NCI-H1694 (cell line): ENCODE measurements at regions not wholly inside any gene's neighbourhood (a gene's known extent, or its start where the extent isn't known, plus 50 kb on each side); places are given as distances from the start of the nearest gene placed in this dataset.

ENCODE experiments used
- DNase-seq: peaks from one replicate; lab custom pipeline; 2025; lab: John Stamatoyannopoulos, UW

- no peak for DNase-seq
These were observed 242.6 kb downstream of the ANKRD50 start for GRCh38 chr4:124469981-124470380.

- DNase-seq, result no peak
These were observed 234.1 kb downstream of the ANKRD50 start for GRCh38 chr4:124478470-124478869.

GRCh38 chr4:124480061-124480460 lies 232.5 kb downstream of the ANKRD50 start:
- DNase-seq, result no peak

GRCh38 chr4:124481123-124481522 lies 231.4 kb downstream of the ANKRD50 start:
- no peak for DNase-seq

GRCh38 chr4:124483048-124483906 lies 229.3 kb downstream of the ANKRD50 start:
- DNase-seq, result no peak

GRCh38 chr4:124484008-124484407 lies 228.5 kb downstream of the ANKRD50 start:
- DNase-seq, result no peak

- DNase-seq, result no peak
These were observed 227.6 kb downstream of the ANKRD50 start for GRCh38 chr4:124484940-124485339.

- no peak for DNase-seq
These were observed 226.1 kb downstream of the ANKRD50 start for GRCh38 chr4:124486423-124486822.

GRCh38 chr4:124487651-124488050 lies 224.9 kb downstream of the ANKRD50 start:
- no peak for DNase-seq

GRCh38 chr4:124491361-124492145 lies 221.0 kb downstream of the ANKRD50 start:
- no peak for DNase-seq

- no peak for DNase-seq
These were observed 213.3 kb downstream of the ANKRD50 start for GRCh38 chr4:124499261-124499660.

GRCh38 chr4:124501576-124501975 lies 211.0 kb downstream of the ANKRD50 start:
- no peak for DNase-seq

GRCh38 chr4:124504431-124504830 lies 208.1 kb downstream of the ANKRD50 start:
- DNase-seq, result no peak

- DNase-seq, result no peak
These were observed 207.3 kb downstream of the ANKRD50 start for GRCh38 chr4:124505211-124505610.

GRCh38 chr4:124509151-124509550 lies 203.4 kb downstream of the ANKRD50 start:
- DNase-seq, result no peak

GRCh38 chr4:124514588-124514987 lies 197.9 kb downstream of the ANKRD50 start:
- DNase-seq, result no peak

- DNase-seq, result no peak
These were observed 196.9 kb downstream of the ANKRD50 start for GRCh38 chr4:124515591-124515990.

GRCh38 chr4:124519196-124519595 lies 193.3 kb downstream of the ANKRD50 start:
- DNase-seq, result no peak

GRCh38 chr4:124523816-124524215 lies 188.7 kb downstream of the ANKRD50 start:
- no peak for DNase-seq

- no peak for DNase-seq
These were observed 187.0 kb downstream of the ANKRD50 start for GRCh38 chr4:124525524-124525923.

GRCh38 chr4:124526331-124526730 lies 186.2 kb downstream of the ANKRD50 start:
- no peak for DNase-seq

GRCh38 chr4:124526769-124527168 lies 185.8 kb downstream of the ANKRD50 start:
- no peak for DNase-seq

GRCh38 chr4:124527364-124527763 lies 185.2 kb downstream of the ANKRD50 start:
- DNase-seq, result no peak
